Fibroblast of villous mesenchyme (primary cell): ENCODE measurements at regions not wholly inside any gene's neighbourhood (a gene's known extent, or its start where the extent isn't known, plus 50 kb on each side); places are given as distances from the start of the nearest gene placed in this dataset. TPM values are rescaled to one million over a fixed set of nuclear protein-coding genes. Genes with fewer than 3 reads are reported as not detected.

Source experiments
- DNase-seq: peaks from one replicate; pipeline ENCODE4 v3.0.0-alpha.2; 2010; ENCODE audit warnings: low read depth
- H3K4me3 ChIP-seq: 2 replicates; pipeline ENCODE4 v1.5.1; 2011; ENCODE audit warnings: low read depth, mild to moderate bottlenecking, low read length
- small RNA-seq: library from RNA; depleted of rRNA; stranded (forward); fragments of <200 nt; gene quantifications from one replicate; pipeline ENCODE3, GENCODE V24; 2012
- TF ChIP-seq, protein P1 (sequence below): IDR thresholded peaks from 2 replicates; pipeline ENCODE4 v1.5.1; 2012; ENCODE audit warnings: low read depth, mild to moderate bottlenecking, low read length; ENCODE audit not compliant: insufficient read depth

DNA sequence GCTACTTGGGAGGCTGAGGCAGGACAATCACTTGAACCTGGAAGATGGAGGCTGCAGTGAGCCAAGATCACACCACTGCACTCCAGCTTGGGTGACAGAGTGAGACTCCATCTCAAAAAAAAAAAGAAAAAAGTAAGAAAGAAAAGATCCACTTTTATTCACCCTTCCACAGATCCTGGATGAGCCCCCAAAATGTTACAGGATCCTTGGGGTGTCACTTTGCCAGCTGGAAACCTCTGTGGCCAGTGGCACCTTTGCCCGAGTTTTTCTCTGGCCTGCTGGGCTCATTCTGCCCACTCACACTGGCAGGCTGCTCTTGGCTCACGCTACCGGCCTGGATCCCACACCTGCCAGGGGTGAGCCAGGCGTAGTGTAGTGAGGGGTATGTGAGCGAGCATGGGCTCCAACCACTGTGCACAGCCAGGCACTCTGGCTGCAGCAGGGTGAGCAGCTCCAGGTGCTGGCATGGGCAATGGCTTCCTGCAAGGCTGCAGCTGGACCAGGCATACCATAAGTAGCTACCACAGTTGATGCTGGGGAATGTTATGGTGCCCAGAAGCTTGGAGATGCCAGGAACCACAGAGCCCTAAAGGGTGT lies 57.8 kb upstream of the C15orf39 start:
- no peak for DNase-seq
- no peak overlapping the region for H3K4me3 ChIP-seq
- TF ChIP-seq, protein P1, sequence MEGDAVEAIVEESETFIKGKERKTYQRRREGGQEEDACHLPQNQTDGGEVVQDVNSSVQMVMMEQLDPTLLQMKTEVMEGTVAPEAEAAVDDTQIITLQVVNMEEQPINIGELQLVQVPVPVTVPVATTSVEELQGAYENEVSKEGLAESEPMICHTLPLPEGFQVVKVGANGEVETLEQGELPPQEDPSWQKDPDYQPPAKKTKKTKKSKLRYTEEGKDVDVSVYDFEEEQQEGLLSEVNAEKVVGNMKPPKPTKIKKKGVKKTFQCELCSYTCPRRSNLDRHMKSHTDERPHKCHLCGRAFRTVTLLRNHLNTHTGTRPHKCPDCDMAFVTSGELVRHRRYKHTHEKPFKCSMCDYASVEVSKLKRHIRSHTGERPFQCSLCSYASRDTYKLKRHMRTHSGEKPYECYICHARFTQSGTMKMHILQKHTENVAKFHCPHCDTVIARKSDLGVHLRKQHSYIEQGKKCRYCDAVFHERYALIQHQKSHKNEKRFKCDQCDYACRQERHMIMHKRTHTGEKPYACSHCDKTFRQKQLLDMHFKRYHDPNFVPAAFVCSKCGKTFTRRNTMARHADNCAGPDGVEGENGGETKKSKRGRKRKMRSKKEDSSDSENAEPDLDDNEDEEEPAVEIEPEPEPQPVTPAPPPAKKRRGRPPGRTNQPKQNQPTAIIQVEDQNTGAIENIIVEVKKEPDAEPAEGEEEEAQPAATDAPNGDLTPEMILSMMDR: no peak

DNA sequence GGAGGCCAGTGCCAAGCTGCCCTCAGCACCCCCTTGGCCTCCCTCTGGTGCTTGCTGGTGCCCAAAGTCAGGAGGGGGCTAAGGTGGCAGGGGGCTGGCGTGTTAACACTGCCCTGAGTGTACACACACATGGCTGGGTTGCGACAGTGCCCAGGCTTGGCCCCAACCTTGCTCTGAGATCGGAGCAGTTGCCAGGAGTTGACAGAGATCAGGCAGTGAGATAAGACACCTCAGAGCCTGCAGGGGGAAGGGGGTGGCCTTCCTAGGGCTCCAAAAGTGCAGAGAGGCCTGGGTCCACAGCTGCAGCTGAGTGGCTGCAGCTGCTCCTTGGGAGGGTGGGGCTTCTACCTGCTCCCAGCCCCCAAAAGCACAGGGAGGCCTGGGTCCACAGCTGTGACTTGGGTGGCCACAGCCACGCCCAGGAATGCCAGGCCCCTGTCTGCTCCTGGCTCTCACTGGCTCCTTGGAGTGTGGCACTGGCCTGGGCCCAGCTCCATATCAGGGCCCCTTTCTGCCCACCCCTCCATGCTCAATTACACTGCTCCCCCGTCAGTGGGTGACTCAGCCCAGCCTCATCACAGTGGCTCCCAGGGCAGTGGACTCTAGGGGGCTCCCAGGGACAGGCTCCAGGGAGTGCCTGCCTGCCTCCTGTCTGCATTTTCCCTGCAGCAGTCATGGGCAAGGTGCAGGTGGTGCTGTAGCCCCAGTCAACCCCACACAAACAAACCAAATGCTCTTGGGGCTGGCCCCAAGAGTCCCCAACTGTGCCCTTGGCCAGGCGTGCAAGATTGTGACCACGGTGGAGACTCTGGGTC lies 56.4 kb upstream of the C15orf39 start:
- TF ChIP-seq, protein P1: no peak
- no peak overlapping the region for H3K4me3 ChIP-seq
- no peak for DNase-seq

DNA sequence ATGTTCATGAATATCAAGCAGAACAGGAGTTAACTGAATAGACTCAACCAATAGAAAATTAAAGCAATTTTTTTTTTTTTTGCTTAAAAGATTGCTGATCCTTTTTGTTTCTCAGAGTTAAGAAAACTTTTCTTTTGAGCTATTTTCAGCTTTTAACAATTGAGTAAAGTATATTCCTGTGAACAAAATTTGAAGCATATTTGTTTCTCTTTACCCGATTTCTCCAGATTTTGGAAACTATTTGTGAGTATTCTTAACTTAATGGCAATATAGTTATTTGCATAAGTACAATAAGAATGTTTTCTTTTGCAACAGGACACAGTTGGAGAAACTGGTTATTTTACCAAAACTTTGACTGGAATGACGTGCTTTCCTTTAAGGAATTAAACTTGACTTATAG lies 53.4 kb upstream of the C15orf39 start:
- no peak overlapping the region for H3K4me3 ChIP-seq
- TF ChIP-seq, protein P1: no peak
- DNase-seq: no peak

DNA sequence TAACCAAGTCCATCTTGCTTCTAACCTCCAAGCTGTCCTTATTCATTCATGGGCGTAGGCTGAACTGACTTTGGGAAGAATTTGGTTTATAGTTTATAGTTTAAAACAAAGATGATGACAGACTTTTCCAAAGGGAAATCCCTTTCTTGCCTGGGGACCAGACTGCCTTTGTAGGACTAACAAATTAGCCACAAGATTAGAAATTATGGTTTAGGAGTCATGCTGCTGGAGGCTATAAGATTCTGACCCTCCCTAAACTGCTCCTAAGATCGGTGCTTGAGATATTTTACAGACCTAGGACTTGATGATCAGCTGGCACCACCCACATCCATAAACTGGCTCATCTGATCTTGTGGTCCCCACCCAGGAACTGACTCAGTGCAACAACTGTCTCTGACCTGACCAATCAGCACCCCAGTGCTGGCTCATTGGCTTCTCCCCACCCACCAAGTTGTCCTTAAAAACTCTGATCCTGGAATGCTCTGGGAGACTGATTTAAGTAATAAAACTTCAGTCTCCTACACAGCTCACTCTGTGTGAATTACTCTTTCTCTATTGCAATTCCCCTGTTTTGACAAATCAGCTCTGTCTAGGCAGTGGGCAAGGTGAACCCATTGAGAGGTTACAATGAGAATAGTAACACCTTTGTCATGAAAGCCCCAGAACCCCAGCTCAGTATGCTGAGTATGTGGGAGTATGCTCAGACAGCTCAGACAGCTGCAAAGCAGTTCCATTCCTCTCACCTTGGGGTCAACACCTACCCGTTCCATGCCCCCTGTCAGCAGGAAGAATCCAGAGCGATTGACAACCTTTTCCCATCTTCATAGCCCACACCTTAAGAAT lies 51.6 kb upstream of the C15orf39 start:
- no peak overlapping the region for H3K4me3 ChIP-seq
- TF ChIP-seq, protein P1: no peak
- DNase-seq: peak; percentile 96

DNA sequence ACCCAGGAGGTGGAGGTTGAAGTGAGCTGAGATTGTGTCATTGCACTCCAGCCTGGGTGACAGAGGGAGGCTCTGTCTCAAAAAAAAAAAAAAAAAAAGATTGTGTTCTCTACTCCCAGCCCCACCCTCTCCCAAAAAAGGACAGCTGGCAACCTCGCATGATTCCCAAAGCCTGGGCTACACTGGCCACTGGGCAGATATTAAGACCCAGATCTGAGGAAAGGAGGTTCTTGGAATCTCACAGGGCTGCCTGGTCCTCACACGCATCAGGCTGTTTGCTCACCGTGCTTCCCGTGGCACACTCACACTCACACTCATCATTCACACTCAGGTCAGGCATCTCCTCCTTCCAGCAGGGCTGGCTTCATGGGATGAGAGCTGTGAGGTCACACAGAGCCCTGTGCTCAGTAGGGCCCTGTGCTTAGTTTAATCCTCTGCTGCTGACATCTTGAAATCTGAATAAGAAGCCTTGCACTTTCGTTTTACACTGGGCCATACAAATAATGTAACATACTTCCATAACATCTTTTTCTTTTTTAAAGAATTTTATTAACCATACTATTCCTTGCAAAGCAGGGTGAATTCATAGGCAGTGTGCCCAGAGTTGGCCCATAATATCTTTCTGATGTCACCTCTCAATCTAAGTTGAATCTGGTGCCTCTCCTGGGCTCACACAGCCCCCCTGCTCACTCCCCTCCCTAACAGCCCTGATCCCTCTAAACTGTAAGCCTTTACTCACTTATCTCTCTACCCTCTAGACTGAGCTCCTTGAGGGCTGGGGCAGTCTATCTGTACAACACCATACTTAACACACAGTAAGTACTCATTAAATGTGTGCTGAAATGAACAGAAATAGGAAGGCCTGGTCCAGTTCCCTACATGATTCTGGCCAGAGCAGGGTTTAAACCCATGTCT lies 50.2 kb upstream of the C15orf39 start:
- no peak for DNase-seq
- TF ChIP-seq, protein P1: no peak
- no peak overlapping the region for H3K4me3 ChIP-seq

Small RNAs in the stretch of these regions (small RNA-seq; reads per million reads assigned to genes)
- not detected for gene RF00017
- not detected for gene RF00601
